ENCODE measurements at regions not wholly inside any gene's neighbourhood (a gene's known extent, or its start where the extent isn't known, plus 50 kb on each side); places are given as distances from the start of the nearest gene placed in this dataset.

DNA sequence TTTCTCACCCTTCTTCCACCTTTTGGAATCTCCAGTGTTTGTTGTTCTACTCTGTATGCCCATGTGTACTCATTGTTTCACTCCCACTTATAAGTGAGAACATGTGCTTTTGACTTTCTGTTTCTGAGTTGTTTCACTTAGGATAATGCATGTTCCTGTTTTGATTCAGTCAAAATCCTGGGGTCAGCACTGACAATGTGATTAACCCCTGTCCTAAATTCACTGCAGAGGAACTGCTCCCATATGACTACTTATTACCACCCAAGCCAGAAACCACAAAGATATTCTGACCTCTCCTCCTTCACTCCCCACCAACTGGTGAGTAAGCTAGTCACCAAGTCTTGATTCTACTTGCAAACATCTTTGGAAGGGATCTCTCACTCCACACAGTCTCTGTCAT is 251.4 kb upstream of the TCF4 start:
- ATAC-seq (ENCODE audit: low read depth) (no peak), DNase-seq (no peak)
- Mint-ChIP-seq H3K36me3 (ENCODE audit: low read depth) (no peaks in the 10 kb centered on the region), H3K27me3 (no peaks in the 10 kb centered on the region), H3K4me1 (no peaks in the 10 kb centered on the region), H3K9me3 (peaks cover 10% of the 10 kb centered on the region), H3K27ac (no peak overlapping the region), H3K4me3 (no peak overlapping the region)
- ChIA-PET CTCF (no interaction called here), POLR2A (no interaction called here)
- intact Hi-C loops (cut with micrococcal nuclease) = no loop called here
- TF ChIP-seq, protein P1, sequence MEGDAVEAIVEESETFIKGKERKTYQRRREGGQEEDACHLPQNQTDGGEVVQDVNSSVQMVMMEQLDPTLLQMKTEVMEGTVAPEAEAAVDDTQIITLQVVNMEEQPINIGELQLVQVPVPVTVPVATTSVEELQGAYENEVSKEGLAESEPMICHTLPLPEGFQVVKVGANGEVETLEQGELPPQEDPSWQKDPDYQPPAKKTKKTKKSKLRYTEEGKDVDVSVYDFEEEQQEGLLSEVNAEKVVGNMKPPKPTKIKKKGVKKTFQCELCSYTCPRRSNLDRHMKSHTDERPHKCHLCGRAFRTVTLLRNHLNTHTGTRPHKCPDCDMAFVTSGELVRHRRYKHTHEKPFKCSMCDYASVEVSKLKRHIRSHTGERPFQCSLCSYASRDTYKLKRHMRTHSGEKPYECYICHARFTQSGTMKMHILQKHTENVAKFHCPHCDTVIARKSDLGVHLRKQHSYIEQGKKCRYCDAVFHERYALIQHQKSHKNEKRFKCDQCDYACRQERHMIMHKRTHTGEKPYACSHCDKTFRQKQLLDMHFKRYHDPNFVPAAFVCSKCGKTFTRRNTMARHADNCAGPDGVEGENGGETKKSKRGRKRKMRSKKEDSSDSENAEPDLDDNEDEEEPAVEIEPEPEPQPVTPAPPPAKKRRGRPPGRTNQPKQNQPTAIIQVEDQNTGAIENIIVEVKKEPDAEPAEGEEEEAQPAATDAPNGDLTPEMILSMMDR (IDR thresholded peaks at IDR 0.05) = no peak

DNA sequence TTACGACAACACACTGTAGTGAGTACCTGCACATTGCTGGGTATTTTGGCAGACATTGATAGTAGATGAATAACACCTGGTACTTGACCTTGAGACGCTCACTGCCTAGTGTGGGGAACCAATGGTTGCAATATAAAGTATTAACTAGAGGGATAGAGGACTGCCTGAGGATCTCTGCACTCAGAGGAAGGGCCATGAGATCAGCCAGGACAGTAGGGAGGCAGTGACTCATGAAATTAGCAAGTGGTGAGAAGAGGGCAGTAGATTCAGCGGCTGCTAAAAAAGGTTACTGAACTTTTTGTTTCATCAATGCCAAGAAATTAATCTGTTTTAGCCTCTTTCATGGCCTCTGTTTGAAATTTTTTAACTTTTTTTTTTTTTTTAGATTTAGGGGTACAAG is 250.8 kb upstream of the TCF4 start:
- CTCF ChIA-PET = no interaction called here
- POLR2A ChIA-PET = no interaction called here
- H3K36me3 Mint-ChIP-seq (ENCODE audit: low read depth) = no peaks in the 10 kb centered on the region
- H3K9me3 Mint-ChIP-seq = peaks cover 11% of the 10 kb centered on the region
- no peaks in the 10 kb centered on the region for H3K27me3 Mint-ChIP-seq
- TF ChIP-seq, protein P1 (IDR thresholded peaks at IDR 0.05) = no peak
- no peaks in the 10 kb centered on the region for H3K4me1 Mint-ChIP-seq
- no peak for ATAC-seq (ENCODE audit: low read depth)
- no peak overlapping the region for H3K4me3 Mint-ChIP-seq
- H3K27ac Mint-ChIP-seq = no peak overlapping the region
- no peak for DNase-seq
- intact Hi-C loops (cut with micrococcal nuclease) = no loop called here

- ChIA-PET CTCF (no interaction called here), POLR2A (no interaction called here)
- TF ChIP-seq, protein P1 (IDR thresholded peaks at IDR 0.05) = no peak
- peaks cover 13% of the 10 kb centered on the region for H3K9me3 Mint-ChIP-seq
- intact Hi-C loops (cut with micrococcal nuclease) = no loop called here
- H3K4me3 Mint-ChIP-seq = no peak overlapping the region
- H3K27me3 Mint-ChIP-seq = no peaks in the 10 kb centered on the region
- no peak for DNase-seq
- no peaks in the 10 kb centered on the region for H3K4me1 Mint-ChIP-seq
- no peaks in the 10 kb centered on the region for H3K36me3 Mint-ChIP-seq (ENCODE audit: low read depth)
- no peak for ATAC-seq (ENCODE audit: low read depth)
- H3K27ac Mint-ChIP-seq = no peak overlapping the region
Measured at GRCh38 chr18:55838319-55838718, 250.3 kb upstream of the TCF4 start.

- DNase-seq (no peak), ATAC-seq (ENCODE audit: low read depth) (no peak)
- peaks cover 10% of the 10 kb centered on the region for H3K9me3 Mint-ChIP-seq
- no peak overlapping the region for H3K4me3 Mint-ChIP-seq
- no peaks in the 10 kb centered on the region for H3K36me3 Mint-ChIP-seq (ENCODE audit: low read depth)
- intact Hi-C loops (cut with micrococcal nuclease) = no loop called here
- ChIA-PET CTCF (no interaction called here), POLR2A (no interaction called here)
- peaks cover 4% of the 10 kb centered on the region for H3K27me3 Mint-ChIP-seq
- H3K27ac Mint-ChIP-seq = no peak overlapping the region
- H3K4me1 Mint-ChIP-seq = peaks cover 11% of the 10 kb centered on the region
- TF ChIP-seq, protein P1 (IDR thresholded peaks at IDR 0.05) = no peak
Measured at GRCh38 chr18:55833543-55833942, 245.6 kb upstream of the TCF4 start.

GRCh38 chr18:55830544-55830943 is 242.6 kb upstream of the TCF4 start:
- H3K4me3 Mint-ChIP-seq = no peak overlapping the region
- no peaks in the 10 kb centered on the region for H3K36me3 Mint-ChIP-seq (ENCODE audit: low read depth)
- ChIA-PET POLR2A (no interaction called here), CTCF (no interaction called here)
- ATAC-seq (ENCODE audit: low read depth) (no peak), DNase-seq (no peak)
- intact Hi-C loops (cut with micrococcal nuclease) = no loop called here
- no peak overlapping the region for H3K27ac Mint-ChIP-seq
- H3K4me1 Mint-ChIP-seq = peaks cover 11% of the 10 kb centered on the region
- H3K9me3 Mint-ChIP-seq = peaks cover 9% of the 10 kb centered on the region
- TF ChIP-seq, protein P1 (IDR thresholded peaks at IDR 0.05) = no peak
- H3K27me3 Mint-ChIP-seq = peaks cover 4% of the 10 kb centered on the region

Measured in activated B cell treated with CpG ODN at 0.5 μM for 24 hours (primary cell).